Testis (tissue), 2 donors: ENCODE measurements at regions not wholly inside any gene's neighbourhood (a gene's known extent, or its start where the extent isn't known, plus 50 kb on each side); places are given as distances from the start of the nearest gene placed in this dataset.

Source experiments
- CTCF ChIP-seq, 3 experiments: fragments of 450-650 bp in 2 of 3; fragments of 200-600 bp in 1 of 3; sonication (generic) in 1 of 3; IDR thresholded peaks; one replicate each; pipeline ENCODE4 v1.5.1; 2016 to 2019; ENCODE audit warnings: antibody characterized with exemption in 3 of 3, mild to moderate bottlenecking in 2 of 3, moderate library complexity in 1 of 3
- POLR2A ChIP-seq: fragments of 450-650 bp; IDR thresholded peaks from one replicate; pipeline ENCODE4 v1.6.1; 2017; ENCODE audit warnings: antibody characterized with exemption, mild to moderate bottlenecking, moderate library complexity

GRCh38 chr6:95780037-95780436 is 202.7 kb downstream of the MANEA start:
- TF ChIP-seq CTCF (IDR thresholded peaks at IDR 0.05) (no peak), POLR2A (no peak)
